SK-N-SH treated with all-trans-retinoic acid at 6 μM for 48 hours (cell line): ENCODE measurements at regions not wholly inside any gene's neighbourhood (a gene's known extent, or its start where the extent isn't known, plus 50 kb on each side); places are given as distances from the start of the nearest gene placed in this dataset.

Experiments used
- ATAC-seq: fragments of 200-7000 bp; cut with Tn5 transposase; 3 replicates; pipeline ENCODE4 v1.9.1; 2020; ENCODE audit warnings: mild to moderate bottlenecking, moderate library complexity
- ARNTL ChIP-seq: fragments of 450-650 bp; formaldehyde crosslinking; IDR thresholded peaks from 2 replicates; pipeline ENCODE4 v1.5.0; 2020; ENCODE audit warnings: low read depth, mild to moderate bottlenecking, moderate library complexity, borderline replicate concordance
- BACH2 ChIP-seq: fragments of 250-450 bp; sonication (Bioruptor Pico); IDR thresholded peaks from 2 replicates; pipeline ENCODE4 v1.9.0; 2021; ENCODE audit warnings: mild to moderate bottlenecking, borderline replicate concordance
- CSRNP3 ChIP-seq: fragments of 250-450 bp; sonication (Bioruptor Pico); IDR thresholded peaks from 2 replicates; pipeline ENCODE4 v1.5.1; 2021; ENCODE audit warnings: mild to moderate bottlenecking, moderate library complexity
- ESRRG ChIP-seq: fragments of 250-450 bp; sonication (Bioruptor Pico); IDR thresholded peaks from 2 replicates; pipeline ENCODE4 v1.6.1; 2021; ENCODE audit warnings: mild to moderate bottlenecking
- OSR1 ChIP-seq: fragments of 250-450 bp; sonication (Bioruptor Pico); IDR thresholded peaks from 2 replicates; pipeline ENCODE4 v1.8.0; 2022; ENCODE audit warnings: moderate library complexity, mild to moderate bottlenecking, inconsistent platforms
- PATZ1 ChIP-seq: fragments of 250-450 bp; sonication (Bioruptor Pico); IDR thresholded peaks from 2 replicates; pipeline ENCODE4 v1.8.0; 2020; ENCODE audit warnings: mild to moderate bottlenecking, moderate library complexity, borderline replicate concordance
- PPARA ChIP-seq: fragments of 250-450 bp; sonication (Bioruptor Pico); IDR thresholded peaks from 2 replicates; pipeline ENCODE4 v1.5.0; 2020; ENCODE audit warnings: mild to moderate bottlenecking, borderline replicate concordance
- RARB ChIP-seq: fragments of 250-450 bp; sonication (Bioruptor Pico); IDR thresholded peaks from 2 replicates; pipeline ENCODE4 v1.8.0; 2021; ENCODE audit warnings: mild to moderate bottlenecking, moderate library complexity
- SNAI2 ChIP-seq: fragments of 250-450 bp; sonication (Bioruptor Pico); IDR thresholded peaks from 2 replicates; pipeline ENCODE4 v1.5.0; 2020; ENCODE audit warnings: mild to moderate bottlenecking, moderate library complexity
- TCF4 ChIP-seq: fragments of 250-450 bp; sonication (Bioruptor Pico); IDR thresholded peaks from 2 replicates; pipeline ENCODE4 v1.8.0; 2021; ENCODE audit warnings: mild to moderate bottlenecking, moderate library complexity, borderline replicate concordance
- TOX ChIP-seq: fragments of 250-450 bp; sonication (Bioruptor Pico); IDR thresholded peaks from 2 replicates; pipeline ENCODE4 v1.8.0; 2021; ENCODE audit warnings: mild to moderate bottlenecking, moderate library complexity, borderline replicate concordance
- TSHZ2 ChIP-seq: fragments of 250-450 bp; sonication (Bioruptor Pico); IDR thresholded peaks from 2 replicates; pipeline ENCODE4 v1.5.0; 2020; ENCODE audit warnings: mild to moderate bottlenecking, moderate library complexity
- ZC3H10 ChIP-seq: fragments of 250-450 bp; sonication (Bioruptor Pico); IDR thresholded peaks from 2 replicates; pipeline ENCODE4 v1.5.1; 2021; ENCODE audit warnings: mild to moderate bottlenecking, moderate library complexity
- ZFP30 ChIP-seq: fragments of 450-650 bp; formaldehyde crosslinking; IDR thresholded peaks from 2 replicates; pipeline ENCODE4 v1.5.0; 2022; ENCODE audit warnings: mild to moderate bottlenecking, moderate library complexity
- ZNF70 ChIP-seq: fragments of 450-650 bp; formaldehyde crosslinking; IDR thresholded peaks from 2 replicates; pipeline ENCODE4 v1.5.0; 2020; ENCODE audit warnings: mild to moderate bottlenecking, moderate library complexity
- ZNF8 ChIP-seq: fragments of 450-650 bp; formaldehyde crosslinking; IDR thresholded peaks from 2 replicates; pipeline ENCODE4 v1.5.0; 2020; ENCODE audit warnings: mild to moderate bottlenecking, moderate library complexity
- TF ChIP-seq, protein P1 (sequence below): fragments of 250-450 bp; sonication (Bioruptor Pico); IDR thresholded peaks from 2 replicates; pipeline ENCODE4 v1.8.0; 2021; ENCODE audit warnings: low read depth, mild to moderate bottlenecking, moderate library complexity, borderline replicate concordance
- TF ChIP-seq, protein P2 (sequence below): fragments of 250-450 bp; sonication (Bioruptor Pico); IDR thresholded peaks from 2 replicates; pipeline ENCODE4 v1.5.1; 2020; ENCODE audit warnings: low read depth, mild to moderate bottlenecking, moderate library complexity

GRCh38 chr3:110492876-110493275 is 578.7 kb upstream of the NECTIN3 start (continued):
- TF ChIP-seq ZNF70 (CRISPR knock-in tag) (no peak), ZNF8 (CRISPR knock-in tag) (no peak), OSR1 (CRISPR knock-in tag) (no peak), PPARA (CRISPR knock-in tag) (no peak), ZFP30 (CRISPR knock-in tag) (no peak), TCF4 (CRISPR knock-in tag) (no peak), RARB (CRISPR knock-in tag) (no peak), SNAI2 (CRISPR knock-in tag) (no peak)
- TF ChIP-seq, protein P1, sequence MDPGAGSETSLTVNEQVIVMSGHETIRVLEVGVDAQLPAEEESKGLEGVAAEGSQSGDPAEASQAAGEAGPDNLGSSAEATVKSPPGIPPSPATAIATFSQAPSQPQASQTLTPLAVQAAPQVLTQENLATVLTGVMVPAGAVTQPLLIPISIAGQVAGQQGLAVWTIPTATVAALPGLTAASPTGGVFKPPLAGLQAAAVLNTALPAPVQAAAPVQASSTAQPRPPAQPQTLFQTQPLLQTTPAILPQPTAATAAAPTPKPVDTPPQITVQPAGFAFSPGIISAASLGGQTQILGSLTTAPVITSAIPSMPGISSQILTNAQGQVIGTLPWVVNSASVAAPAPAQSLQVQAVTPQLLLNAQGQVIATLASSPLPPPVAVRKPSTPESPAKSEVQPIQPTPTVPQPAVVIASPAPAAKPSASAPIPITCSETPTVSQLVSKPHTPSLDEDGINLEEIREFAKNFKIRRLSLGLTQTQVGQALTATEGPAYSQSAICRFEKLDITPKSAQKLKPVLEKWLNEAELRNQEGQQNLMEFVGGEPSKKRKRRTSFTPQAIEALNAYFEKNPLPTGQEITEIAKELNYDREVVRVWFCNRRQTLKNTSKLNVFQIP (CRISPR knock-in tag) = no peak

DNA sequence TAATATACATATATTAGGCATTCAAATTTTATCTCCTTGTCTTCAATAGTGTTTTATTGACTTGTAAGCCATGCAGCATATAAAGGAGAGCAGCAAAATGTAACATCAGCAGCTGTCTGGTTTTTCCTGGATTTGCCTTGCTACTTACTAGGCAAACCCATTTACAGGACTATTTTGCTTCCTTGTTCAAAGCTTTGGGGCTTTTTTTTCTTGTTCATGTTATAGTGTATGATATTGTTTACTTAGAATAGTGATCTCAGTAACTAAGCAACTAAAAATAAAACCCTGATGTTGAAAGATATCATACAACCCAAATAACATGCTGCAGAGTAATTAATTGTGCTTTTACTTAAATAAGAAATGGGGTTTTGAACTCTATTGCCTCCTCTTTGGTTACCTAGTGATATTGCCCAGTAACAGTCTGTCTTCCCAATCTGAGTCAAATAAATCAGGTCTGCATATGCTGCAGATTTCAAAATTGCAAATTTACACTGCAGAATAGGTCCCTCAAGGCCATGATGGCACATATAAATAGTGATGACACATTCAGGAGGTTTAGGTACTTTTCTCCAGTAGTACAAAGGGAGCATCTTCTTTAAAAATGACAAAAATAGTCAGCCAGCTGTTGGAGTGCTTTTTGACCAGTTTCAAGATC is 578.1 kb upstream of the NECTIN3 start:
- ATAC-seq = no peak
- TF ChIP-seq ZNF8 (CRISPR knock-in tag) (no peak), CSRNP3 (CRISPR knock-in tag) (no peak), BACH2 (CRISPR knock-in tag) (no peak), PPARA (CRISPR knock-in tag) (no peak), RARB (CRISPR knock-in tag) (no peak), ZNF70 (CRISPR knock-in tag) (no peak), TSHZ2 (CRISPR knock-in tag) (no peak), ZC3H10 (CRISPR knock-in tag) (no peak), SNAI2 (CRISPR knock-in tag) (no peak), PATZ1 (no peak), OSR1 (CRISPR knock-in tag) (no peak), ESRRG (CRISPR knock-in tag) (no peak), ARNTL (no peak)
- TF ChIP-seq, protein P1 (CRISPR knock-in tag) = no peak
- TF ChIP-seq, protein P2, sequence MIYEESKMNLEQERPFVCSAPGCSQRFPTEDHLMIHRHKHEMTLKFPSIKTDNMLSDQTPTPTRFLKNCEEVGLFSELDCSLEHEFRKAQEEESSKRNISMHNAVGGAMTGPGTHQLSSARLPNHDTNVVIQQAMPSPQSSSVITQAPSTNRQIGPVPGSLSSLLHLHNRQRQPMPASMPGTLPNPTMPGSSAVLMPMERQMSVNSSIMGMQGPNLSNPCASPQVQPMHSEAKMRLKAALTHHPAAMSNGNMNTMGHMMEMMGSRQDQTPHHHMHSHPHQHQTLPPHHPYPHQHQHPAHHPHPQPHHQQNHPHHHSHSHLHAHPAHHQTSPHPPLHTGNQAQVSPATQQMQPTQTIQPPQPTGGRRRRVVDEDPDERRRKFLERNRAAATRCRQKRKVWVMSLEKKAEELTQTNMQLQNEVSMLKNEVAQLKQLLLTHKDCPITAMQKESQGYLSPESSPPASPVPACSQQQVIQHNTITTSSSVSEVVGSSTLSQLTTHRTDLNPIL = no peak

DNA sequence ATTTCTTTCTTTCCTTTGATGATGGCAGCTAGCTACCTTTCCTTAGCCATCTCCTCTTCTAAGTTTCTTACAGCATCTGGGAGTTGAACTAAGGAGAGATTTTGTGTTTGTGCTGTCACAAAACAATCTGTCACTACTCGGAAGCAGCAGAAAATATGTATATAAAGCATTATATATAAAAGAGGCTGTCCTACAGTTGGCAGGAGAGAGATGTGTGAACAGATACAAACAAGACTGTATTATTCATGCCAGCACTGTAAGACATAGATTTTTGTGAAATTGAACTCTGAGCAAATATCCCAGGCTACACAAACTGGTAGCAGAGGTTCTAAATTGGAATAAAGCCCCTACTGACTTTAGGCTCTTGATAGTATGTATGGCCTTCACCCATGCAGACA is 577.5 kb upstream of the NECTIN3 start:
- no peak for ATAC-seq
- TF ChIP-seq ZNF8 (CRISPR knock-in tag) = no peak
- no peak for TF ChIP-seq PPARA (CRISPR knock-in tag)
- no peak for TF ChIP-seq TOX
